ENCODE measurements at regions not wholly inside any gene's neighbourhood (a gene's known extent, or its start where the extent isn't known, plus 50 kb on each side); places are given as distances from the start of the nearest gene placed in this dataset.

DNA sequence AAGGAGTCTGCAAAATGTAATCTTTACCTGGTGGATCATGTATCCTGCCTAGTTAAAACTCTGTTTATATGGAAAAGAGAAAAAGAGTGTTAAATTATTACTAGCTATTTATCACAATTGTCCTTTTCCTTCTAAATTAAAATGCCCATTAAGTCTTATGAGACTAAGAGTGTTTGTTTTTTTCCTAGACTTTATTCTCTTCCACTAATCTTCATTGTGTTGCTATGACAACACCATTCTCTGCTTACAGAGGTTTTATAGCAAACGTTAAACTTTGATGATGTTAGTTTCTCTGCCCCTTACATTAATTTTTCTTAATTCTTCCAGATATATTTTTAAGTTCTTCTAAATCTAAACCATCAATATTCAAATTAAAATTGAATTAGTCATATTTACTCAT, 420.8 kb downstream of the TBC1D32 start:
- no peaks in the 10 kb centered on the region for H3K9me3 ChIP-seq
- H3K4me3 ChIP-seq: no peak overlapping the region
- TF ChIP-seq POLR2A (IDR thresholded peaks at IDR 0.05): no peak
- TF ChIP-seq CTCF (IDR thresholded peaks at IDR 0.05): no peak
- intact Hi-C loops (cut with DNase I; ENCODE audit: low total_unique reads): no loop called here
- no peak for DNase-seq
- no peaks in the 10 kb centered on the region for H3K27me3 ChIP-seq
- no peak overlapping the region for H3K27ac ChIP-seq
- no peaks in the 10 kb centered on the region for H3K4me1 ChIP-seq
- H3K36me3 ChIP-seq: no peaks in the 10 kb centered on the region

DNA sequence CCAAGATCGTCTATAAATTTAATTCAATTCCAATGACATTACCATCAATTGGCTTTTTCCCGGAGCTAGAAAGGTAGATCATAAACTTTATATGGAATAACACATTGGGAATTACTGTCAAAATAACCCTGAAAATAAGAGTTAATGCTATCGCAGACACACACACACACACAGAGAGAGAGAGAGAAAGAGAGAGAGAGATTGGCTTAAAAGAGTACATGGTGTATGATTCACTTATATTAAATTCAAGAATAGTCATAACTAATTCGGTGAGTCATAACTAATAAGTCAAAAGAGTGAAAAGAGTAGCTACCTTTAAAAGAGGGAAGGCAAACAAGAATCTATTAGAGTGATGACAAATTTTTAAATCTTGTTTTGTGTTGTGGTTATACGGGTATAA, 425.5 kb downstream of the TBC1D32 start:
- H3K36me3 ChIP-seq: no peaks in the 10 kb centered on the region
- TF ChIP-seq CTCF (IDR thresholded peaks at IDR 0.05): no peak
- no peak for TF ChIP-seq POLR2A (IDR thresholded peaks at IDR 0.05)
- intact Hi-C loops (cut with DNase I; ENCODE audit: low total_unique reads): no loop called here
- H3K9me3 ChIP-seq: no peaks in the 10 kb centered on the region
- no peaks in the 10 kb centered on the region for H3K4me1 ChIP-seq
- no peak overlapping the region for H3K4me3 ChIP-seq
- H3K27me3 ChIP-seq: no peaks in the 10 kb centered on the region
- H3K27ac ChIP-seq: no peak overlapping the region
- no peak for DNase-seq

DNA sequence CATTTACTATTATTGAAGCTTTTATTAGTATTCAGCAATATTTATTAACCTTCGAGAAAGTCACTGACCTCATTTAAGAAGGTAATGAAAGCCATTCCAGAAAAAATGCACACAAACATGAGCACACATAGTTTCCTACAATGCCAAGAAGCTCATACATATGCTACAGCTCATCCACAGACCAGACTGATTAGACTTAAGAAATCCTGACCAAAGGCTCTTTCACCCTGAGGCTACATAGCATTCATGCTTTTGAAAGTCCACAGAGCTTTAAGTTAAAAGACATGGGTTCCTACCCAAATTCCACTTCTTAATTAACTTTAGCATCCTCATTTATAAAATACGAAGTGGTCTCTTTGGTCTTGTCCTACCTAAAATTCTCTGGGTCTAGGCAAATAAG, 430.4 kb downstream of the TBC1D32 start:
- intact Hi-C loops (cut with DNase I; ENCODE audit: low total_unique reads): no loop called here
- no peak overlapping the region for H3K27ac ChIP-seq
- H3K4me1 ChIP-seq: no peaks in the 10 kb centered on the region
- H3K9me3 ChIP-seq: no peaks in the 10 kb centered on the region
- H3K36me3 ChIP-seq: no peaks in the 10 kb centered on the region
- DNase-seq: no peak
- no peak for TF ChIP-seq CTCF (IDR thresholded peaks at IDR 0.05)
- no peak for TF ChIP-seq POLR2A (IDR thresholded peaks at IDR 0.05)
- H3K4me3 ChIP-seq: no peak overlapping the region
- no peaks in the 10 kb centered on the region for H3K27me3 ChIP-seq

DNA sequence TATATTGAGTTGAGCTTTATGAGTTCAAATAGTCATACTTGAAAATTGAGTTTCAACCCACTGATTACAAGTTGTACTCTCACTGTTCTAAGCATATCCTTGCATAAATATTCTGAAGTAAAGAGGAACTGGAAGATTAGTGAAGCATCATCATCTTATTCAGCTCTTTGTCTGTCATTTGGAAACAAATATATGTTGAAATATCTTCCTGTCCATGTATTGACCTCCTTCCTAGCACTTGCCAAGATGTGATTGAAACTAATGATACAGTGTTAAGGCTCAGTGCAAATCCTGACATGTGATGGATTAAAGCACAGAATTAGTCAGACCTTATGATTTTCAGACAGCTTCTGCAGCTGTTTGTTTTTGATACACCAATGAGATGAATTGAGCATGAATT, 434.3 kb downstream of the TBC1D32 start:
- H3K4me3 ChIP-seq: no peak overlapping the region
- no peaks in the 10 kb centered on the region for H3K27me3 ChIP-seq
- no peaks in the 10 kb centered on the region for H3K4me1 ChIP-seq
- no peak overlapping the region for H3K27ac ChIP-seq
- TF ChIP-seq CTCF (IDR thresholded peaks at IDR 0.05) (no peak), POLR2A (IDR thresholded peaks at IDR 0.05) (no peak)
- no peaks in the 10 kb centered on the region for H3K36me3 ChIP-seq
- intact Hi-C loops (cut with DNase I; ENCODE audit: low total_unique reads): no loop called here
- no peak for DNase-seq
- no peaks in the 10 kb centered on the region for H3K9me3 ChIP-seq

DNA sequence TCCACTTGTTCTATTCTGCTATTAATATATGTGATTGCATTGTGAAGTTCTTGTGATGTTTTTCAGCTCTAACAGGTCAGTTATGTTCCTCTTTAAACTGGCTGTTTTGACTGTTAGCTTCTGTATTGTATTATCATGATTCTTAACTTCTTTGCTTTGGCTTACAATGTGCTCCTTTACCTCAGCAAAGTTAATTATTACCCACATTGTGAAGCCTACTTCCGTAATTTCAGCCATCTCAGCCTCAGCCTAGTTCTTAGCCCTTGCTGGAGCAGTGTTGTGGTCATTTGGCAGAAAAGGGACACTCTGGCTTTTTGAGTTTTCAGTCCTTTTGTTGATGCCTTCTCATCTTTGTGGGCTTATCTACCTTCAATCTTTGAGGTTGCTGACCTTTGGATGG, 440.2 kb downstream of the TBC1D32 start:
- DNase-seq: no peak
- Histone ChIP-seq H3K27me3 (no peaks in the 10 kb centered on the region), H3K36me3 (no peaks in the 10 kb centered on the region), H3K9me3 (no peaks in the 10 kb centered on the region), H3K4me1 (no peaks in the 10 kb centered on the region), H3K4me3 (no peak overlapping the region), H3K27ac (no peak overlapping the region)
- intact Hi-C loops (cut with DNase I; ENCODE audit: low total_unique reads): no loop called here
- no peak for TF ChIP-seq POLR2A (IDR thresholded peaks at IDR 0.05)
- TF ChIP-seq CTCF (IDR thresholded peaks at IDR 0.05): no peak

Measured in uterus (tissue), 3 donors.